Activated CD4-positive, alpha-beta T cell treated with anti-CD3 and anti-CD28 coated beads, Interleukin-2, amount 10 ng/mL, durations not matched to agents 7 days and 5 days (primary cell): ENCODE measurements at regions not wholly inside any gene's neighbourhood (a gene's known extent, or its start where the extent isn't known, plus 50 kb on each side); places are given as distances from the start of the nearest gene placed in this dataset.
A peak's percentile ranks its signal among the peaks of the same experiment; 100 is the strongest.

ENCODE experiments used
- CTCF ChIA-PET: fragments of 350-600 bp; sonication (Branson Sonifier 250); formaldehyde crosslinking; loops from one replicate; lab custom pipeline; 2021; ENCODE audit warnings: antibody characterized with exemption; lab: Charles Lee
- POLR2A ChIA-PET: fragments of 350-600 bp; sonication (Branson Sonifier 250); formaldehyde crosslinking; loops from one replicate; lab custom pipeline; 2021; ENCODE audit warnings: antibody characterized with exemption; lab: Charles Lee
- DNase-seq: peaks from one replicate; pipeline ENCODE4 v3.0.0-alpha.2; 2020
- H3K27ac Mint-ChIP-seq: one replicate; pipeline ENCODE4 v1.8.0; 2021; ENCODE audit warnings: mild to moderate bottlenecking, moderate library complexity, mixed read lengths
- H3K27me3 Mint-ChIP-seq: one replicate; pipeline ENCODE4 v1.8.0; 2021; ENCODE audit warnings: mixed read lengths
- H3K36me3 Mint-ChIP-seq: one replicate; pipeline ENCODE4 v1.8.0; 2021; ENCODE audit warnings: low read depth, mixed read lengths
- H3K4me1 Mint-ChIP-seq: one replicate; pipeline ENCODE4 v1.8.0; 2021; ENCODE audit warnings: mixed read lengths
- H3K4me3 Mint-ChIP-seq: one replicate; pipeline ENCODE4 v1.8.0; 2021; ENCODE audit warnings: mild to moderate bottlenecking, moderate library complexity, mixed read lengths
- H3K9me3 Mint-ChIP-seq: one replicate; pipeline ENCODE4 v1.8.0; 2021; ENCODE audit warnings: mixed read lengths

- POLR2A ChIA-PET = no interaction called here
- CTCF ChIA-PET = no interaction called here
- no peak overlapping the region for H3K27ac Mint-ChIP-seq
- H3K4me3 Mint-ChIP-seq = no peak overlapping the region
- H3K4me1 Mint-ChIP-seq = no peaks in the 10 kb centered on the region
- H3K27me3 Mint-ChIP-seq = no peaks in the 10 kb centered on the region
- H3K9me3 Mint-ChIP-seq = no peaks in the 10 kb centered on the region
- H3K36me3 Mint-ChIP-seq = no peaks in the 10 kb centered on the region
- DNase-seq = no peak
Measured at GRCh38 chr12:114749065-114749464, 65.1 kb upstream of the TBX3 start.

DNA sequence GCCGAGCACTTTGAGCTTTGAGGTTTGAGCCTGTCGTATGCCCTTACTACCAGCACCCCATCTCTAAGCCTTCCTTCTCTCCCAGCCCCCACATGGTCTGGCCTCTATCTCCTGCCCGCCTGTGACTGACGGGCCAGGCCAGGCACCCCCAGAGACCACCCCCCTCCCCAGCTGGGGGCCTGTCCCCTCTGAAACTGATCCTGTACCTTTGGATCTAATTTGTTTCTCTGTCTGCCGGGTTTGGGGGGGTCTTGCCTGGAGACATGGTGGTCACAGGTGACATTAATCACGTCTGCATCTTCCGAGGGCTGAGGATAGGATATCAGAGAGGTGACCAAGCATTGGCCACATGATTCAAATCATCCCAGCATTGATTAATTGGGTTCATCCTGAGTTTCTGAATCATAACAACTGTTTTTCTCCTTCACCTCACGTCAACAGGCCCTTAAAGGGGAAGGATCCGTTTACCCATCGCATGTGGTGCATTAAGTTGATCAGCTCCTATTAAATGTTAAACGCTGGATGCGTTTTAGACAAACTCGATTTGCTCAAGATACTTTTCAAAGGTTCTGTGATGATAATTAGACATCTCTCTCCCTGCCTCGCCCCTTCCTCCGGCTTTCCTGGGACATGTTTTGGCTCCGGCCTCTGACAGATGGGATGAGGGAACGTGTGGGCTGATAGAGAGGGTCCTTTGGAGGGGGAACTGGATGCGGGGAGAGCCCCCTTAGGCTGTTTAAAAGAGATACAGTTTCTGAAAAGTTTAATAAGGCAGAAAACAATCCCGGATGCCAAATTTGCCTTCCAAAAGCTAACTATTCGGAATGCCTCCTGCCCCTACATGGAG is 63.3 kb upstream of the TBX3 start:
- CTCF ChIA-PET = interaction anchor here (0.6 kb wide), 2 partner anchors 33 to 1141 kb away, joined by 3 read pairs; no protein-coding TSS in a partner anchor
- no peak overlapping the region for H3K4me3 Mint-ChIP-seq
- POLR2A ChIA-PET = no interaction called here
- no peaks in the 10 kb centered on the region for H3K27me3 Mint-ChIP-seq
- no peaks in the 10 kb centered on the region for H3K9me3 Mint-ChIP-seq
- no peaks in the 10 kb centered on the region for H3K36me3 Mint-ChIP-seq
- DNase-seq = no peak
- H3K4me1 Mint-ChIP-seq = no peaks in the 10 kb centered on the region
- no peak overlapping the region for H3K27ac Mint-ChIP-seq

DNA sequence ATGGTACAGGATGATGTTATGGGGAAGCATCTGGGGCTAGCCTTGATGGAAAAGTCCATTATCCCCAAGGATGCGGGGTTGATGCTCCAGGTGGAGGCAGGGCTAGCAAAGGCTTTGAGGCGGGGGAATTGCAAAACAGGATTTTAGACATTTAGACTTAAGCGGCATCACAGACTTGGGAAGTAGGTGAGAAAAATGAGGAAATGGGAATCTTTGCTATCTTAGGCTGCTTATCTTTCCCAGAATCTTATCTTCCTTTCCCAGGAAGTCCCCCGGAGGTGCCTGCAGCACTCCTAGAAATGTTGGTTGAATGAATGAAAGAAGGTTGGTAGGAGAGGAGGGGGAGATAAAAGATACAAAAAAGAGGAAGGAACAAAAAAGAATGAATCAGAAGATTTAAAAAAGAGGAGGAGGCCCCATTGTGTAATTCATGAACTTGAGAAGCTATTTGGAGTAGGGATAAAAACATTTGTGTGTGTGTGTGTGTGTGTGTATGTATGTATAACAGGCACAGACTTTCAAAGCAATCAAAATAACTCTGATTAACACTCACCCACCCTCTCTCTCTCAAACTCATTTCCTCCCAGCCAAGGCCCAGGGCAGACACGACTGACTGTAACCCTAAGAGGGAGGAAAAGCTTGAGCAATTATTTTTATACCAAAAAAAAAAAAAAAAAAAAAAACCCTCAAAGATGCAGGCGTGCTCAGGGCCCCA is 62.5 kb upstream of the TBX3 start:
- no peaks in the 10 kb centered on the region for H3K4me1 Mint-ChIP-seq
- no peaks in the 10 kb centered on the region for H3K9me3 Mint-ChIP-seq
- H3K4me3 Mint-ChIP-seq = no peak overlapping the region
- CTCF ChIA-PET = interaction anchor here (0.6 kb wide), 1 partner anchor 34 kb away, joined by 3 read pairs; no protein-coding TSS in a partner anchor
- H3K27ac Mint-ChIP-seq = no peak overlapping the region
- H3K27me3 Mint-ChIP-seq = no peaks in the 10 kb centered on the region
- H3K36me3 Mint-ChIP-seq = no peaks in the 10 kb centered on the region
- POLR2A ChIA-PET = no interaction called here
- DNase-seq = no peak

- POLR2A ChIA-PET = no interaction called here
- no peaks in the 10 kb centered on the region for H3K9me3 Mint-ChIP-seq
Measured at GRCh38 chr12:114744691-114745090, 60.7 kb upstream of the TBX3 start.

GRCh38 chr12:114744285-114744684 is 60.3 kb upstream of the TBX3 start:
- POLR2A ChIA-PET = no interaction called here
- H3K4me1 Mint-ChIP-seq = no peaks in the 10 kb centered on the region

More at GRCh38 chr12:114744691-114745090, 60.7 kb upstream of the TBX3 start:
- Mint-ChIP-seq H3K4me1 (no peaks in the 10 kb centered on the region), H3K36me3 (no peaks in the 10 kb centered on the region), H3K4me3 (no peak overlapping the region), H3K27ac (no peak overlapping the region), H3K27me3 (no peaks in the 10 kb centered on the region)
- DNase-seq = no peak
- CTCF ChIA-PET = no interaction called here

DNA sequence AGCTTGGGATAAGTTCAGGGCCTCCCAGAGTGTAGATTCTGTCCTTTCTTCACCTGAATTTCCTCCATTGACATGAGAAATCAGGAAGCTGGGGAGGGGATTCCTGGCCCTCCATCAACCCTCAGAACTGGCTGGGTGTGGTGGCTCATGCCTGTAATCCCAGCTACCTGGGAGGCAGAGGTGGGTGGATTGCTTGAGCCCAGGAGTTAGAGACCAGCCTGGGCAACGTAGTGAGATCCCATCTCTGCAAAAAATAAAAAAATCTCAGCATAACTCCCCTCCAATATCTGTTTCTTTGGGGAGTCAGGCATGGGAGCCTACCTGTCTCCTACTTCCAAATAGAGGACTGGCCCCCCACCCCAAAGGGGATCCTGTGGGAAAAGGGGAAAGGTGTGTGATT is 59.8 kb upstream of the TBX3 start:
- H3K27me3 Mint-ChIP-seq = no peaks in the 10 kb centered on the region
- no peak for DNase-seq
- no peaks in the 10 kb centered on the region for H3K9me3 Mint-ChIP-seq
- H3K36me3 Mint-ChIP-seq = no peaks in the 10 kb centered on the region
- H3K4me3 Mint-ChIP-seq = no peak overlapping the region
- POLR2A ChIA-PET = no interaction called here
- H3K4me1 Mint-ChIP-seq = no peaks in the 10 kb centered on the region
- CTCF ChIA-PET = no interaction called here
- no peak overlapping the region for H3K27ac Mint-ChIP-seq

More at GRCh38 chr12:114744285-114744684, 60.3 kb upstream of the TBX3 start:
- Mint-ChIP-seq H3K4me3 (no peak overlapping the region), H3K9me3 (no peaks in the 10 kb centered on the region), H3K27ac (no peak overlapping the region), H3K27me3 (no peaks in the 10 kb centered on the region), H3K36me3 (no peaks in the 10 kb centered on the region)
- DNase-seq = no peak
- CTCF ChIA-PET = no interaction called here

- Mint-ChIP-seq H3K9me3 (no peaks in the 10 kb centered on the region), H3K4me1 (no peaks in the 10 kb centered on the region), H3K27me3 (no peaks in the 10 kb centered on the region), H3K36me3 (no peaks in the 10 kb centered on the region), H3K4me3 (no peak overlapping the region), H3K27ac (no peak overlapping the region)
- ChIA-PET CTCF (no interaction called here), POLR2A (no interaction called here)
- no peak for DNase-seq
Measured at GRCh38 chr12:114743289-114743688, 59.3 kb upstream of the TBX3 start.

GRCh38 chr12:114742363-114742762 is 58.4 kb upstream of the TBX3 start:
- Mint-ChIP-seq H3K9me3 (no peaks in the 10 kb centered on the region), H3K36me3 (no peaks in the 10 kb centered on the region), H3K27me3 (no peaks in the 10 kb centered on the region), H3K4me3 (no peak overlapping the region), H3K27ac (peak overlapping the region; percentile 50), H3K4me1 (no peaks in the 10 kb centered on the region)
- ChIA-PET CTCF (no interaction called here), POLR2A (no interaction called here)
- DNase-seq = no peak

- ChIA-PET CTCF (interaction anchor here (0.6 kb wide), 1 partner anchor 360 kb away, joined by 3 read pairs; no protein-coding TSS in a partner anchor), POLR2A (no interaction called here)
- Mint-ChIP-seq H3K4me1 (no peaks in the 10 kb centered on the region), H3K27me3 (peaks cover under 1% of the 10 kb centered on the region), H3K27ac (peak overlapping the region; percentile 50), H3K9me3 (no peaks in the 10 kb centered on the region), H3K4me3 (no peak overlapping the region), H3K36me3 (no peaks in the 10 kb centered on the region)
- DNase-seq = no peak
Measured at GRCh38 chr12:114741940-114742339, 58.0 kb upstream of the TBX3 start.

GRCh38 chr12:114740448-114740847 is 56.5 kb upstream of the TBX3 start:
- no peaks in the 10 kb centered on the region for H3K36me3 Mint-ChIP-seq
- H3K4me3 Mint-ChIP-seq = no peak overlapping the region
- H3K27me3 Mint-ChIP-seq = peaks cover 12% of the 10 kb centered on the region
- POLR2A ChIA-PET = no interaction called here
- H3K9me3 Mint-ChIP-seq = no peaks in the 10 kb centered on the region
- no peaks in the 10 kb centered on the region for H3K4me1 Mint-ChIP-seq
- no peak for DNase-seq
- H3K27ac Mint-ChIP-seq = no peak overlapping the region
- CTCF ChIA-PET = no interaction called here

DNA sequence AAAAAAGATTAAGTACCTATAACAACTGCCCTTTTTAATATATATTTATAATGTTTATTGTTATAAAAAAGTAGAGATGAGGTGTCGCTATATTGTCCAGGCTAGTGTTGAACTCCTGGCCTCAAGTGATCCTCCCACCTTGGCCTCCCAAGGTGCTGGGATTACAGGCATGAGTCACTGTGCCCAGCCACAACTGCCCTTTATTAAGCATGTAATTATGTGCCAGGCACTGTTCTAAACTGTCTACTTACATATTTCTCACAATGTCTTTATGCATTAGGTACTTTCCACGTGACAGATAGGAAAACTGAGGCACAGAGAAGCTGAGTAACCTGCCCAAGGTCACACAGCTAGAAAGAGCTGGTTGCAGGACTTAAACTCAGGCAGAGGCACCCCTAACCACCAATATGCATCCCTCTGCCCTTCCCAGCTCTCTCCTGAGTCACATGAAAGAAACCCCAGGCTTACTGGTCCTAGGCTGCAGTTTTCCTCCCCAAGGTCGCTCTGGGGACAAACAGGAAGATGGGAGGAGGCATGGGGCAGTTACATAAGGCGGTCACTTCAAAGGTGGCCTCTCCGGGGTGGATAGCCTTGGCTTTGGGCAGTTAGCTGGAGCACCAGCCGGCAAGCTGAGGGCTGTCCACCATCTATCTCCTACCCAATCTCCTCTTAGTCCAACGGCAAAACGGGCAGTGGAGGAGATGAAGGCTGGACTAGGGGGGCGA is 54.6 kb upstream of the TBX3 start:
- Mint-ChIP-seq H3K4me1 (no peaks in the 10 kb centered on the region), H3K4me3 (no peak overlapping the region), H3K36me3 (no peaks in the 10 kb centered on the region), H3K27me3 (peaks cover 22% of the 10 kb centered on the region), H3K9me3 (no peaks in the 10 kb centered on the region), H3K27ac (no peak overlapping the region)
- DNase-seq = no peak
- POLR2A ChIA-PET = no interaction called here
- CTCF ChIA-PET = no interaction called here

- no peak overlapping the region for H3K27ac Mint-ChIP-seq
- POLR2A ChIA-PET = no interaction called here
- no peaks in the 10 kb centered on the region for H3K4me1 Mint-ChIP-seq
- no peak for DNase-seq
- H3K9me3 Mint-ChIP-seq = no peaks in the 10 kb centered on the region
- no peaks in the 10 kb centered on the region for H3K36me3 Mint-ChIP-seq
- CTCF ChIA-PET = no interaction called here
- H3K27me3 Mint-ChIP-seq = peaks cover 24% of the 10 kb centered on the region
- no peak overlapping the region for H3K4me3 Mint-ChIP-seq
Measured at GRCh38 chr12:114735680-114736374, 51.9 kb upstream of the TBX3 start.
